HepG2 (cell line): ENCODE measurements at regions not wholly inside any gene's neighbourhood (a gene's known extent, or its start where the extent isn't known, plus 50 kb on each side); places are given as distances from the start of the nearest gene placed in this dataset.

Experiments used
- CBX1 ChIP-seq: IDR thresholded peaks from one replicate; pipeline ENCODE4 v1.6.1; 2016; ENCODE audit warnings: antibody characterized with exemption, low read depth
- CENPBD1 ChIP-seq: sonication (generic); formaldehyde crosslinking; IDR thresholded peaks from 2 replicates; pipeline ENCODE4 v1.8.0; 2022; ENCODE audit warnings: missing genetic modification reagents, low read depth, mild to moderate bottlenecking, borderline replicate concordance
- CREB1 ChIP-seq, 2 experiments: fragments of 450-650 bp in 1 of 2; IDR thresholded peaks; 2 replicates each; pipeline ENCODE4 v1.6.1; 2016 to 2017; ENCODE audit warnings: control low read depth in 1 of 2, mild to moderate bottlenecking in 1 of 2, missing compliant biosample characterization in 1 of 2, missing genetic modification characterization in 1 of 2
- EP300 ChIP-seq, 3 experiments: sonication (generic) in 1 of 3; formaldehyde crosslinking in 1 of 3; IDR thresholded peaks; 2 replicates each; pipeline versions ENCODE4 v1.5.1 to v1.6.1; 2011 to 2020; ENCODE audit warnings: low read depth in 2 of 3, low read length in 2 of 3, borderline replicate concordance in 1 of 3, improper control_type of control experiment in 1 of 3, mild to moderate bottlenecking in 1 of 3, missing genetic modification reagents in 1 of 3, moderate library complexity in 1 of 3
- ESRRA ChIP-seq: sonication (generic); formaldehyde crosslinking; IDR thresholded peaks from 2 replicates; pipeline ENCODE4 v1.5.1; 2020; ENCODE audit warnings: mild to moderate bottlenecking, low read depth, missing genetic modification reagents
- GATAD2A ChIP-seq: IDR thresholded peaks from 2 replicates; pipeline ENCODE4 v1.6.1; 2016
- HMG20A ChIP-seq: IDR thresholded peaks from 2 replicates; pipeline ENCODE4 v1.6.1; 2016; ENCODE audit warnings: borderline replicate concordance
- KDM5B ChIP-seq: sonication (generic); formaldehyde crosslinking; IDR thresholded peaks from 2 replicates; pipeline ENCODE4 v1.4.0; 2020; ENCODE audit warnings: missing genetic modification reagents, mild to moderate bottlenecking, borderline replicate concordance
- KDM6A ChIP-seq: IDR thresholded peaks from 2 replicates; pipeline ENCODE4 v1.6.1; 2016; ENCODE audit warnings: low read depth
- MZF1 ChIP-seq: sonication (generic); formaldehyde crosslinking; IDR thresholded peaks from 2 replicates; pipeline ENCODE4 v1.8.1; 2023; ENCODE audit warnings: mild to moderate bottlenecking, missing genetic modification reagents, borderline replicate concordance
- NCOA2 ChIP-seq: sonication (generic); formaldehyde crosslinking; IDR thresholded peaks from 2 replicates; pipeline ENCODE4 v1.8.0; 2022; ENCODE audit warnings: inconsistent platforms
- POGZ ChIP-seq: sonication (generic); formaldehyde crosslinking; IDR thresholded peaks from 2 replicates; pipeline ENCODE4 v1.4.0; 2020; ENCODE audit warnings: mild to moderate bottlenecking, missing genetic modification reagents
- RARA ChIP-seq: IDR thresholded peaks from 2 replicates; pipeline ENCODE4 v1.6.1; 2016; ENCODE audit warnings: missing genetic modification reagents, missing compliant biosample characterization
- RCOR2 ChIP-seq: IDR thresholded peaks from 2 replicates; pipeline ENCODE4 v1.6.1; 2016; ENCODE audit warnings: missing biosample characterization, missing genetic modification reagents
- REPIN1 ChIP-seq: sonication (generic); formaldehyde crosslinking; IDR thresholded peaks from 2 replicates; pipeline ENCODE4 v1.8.0; 2022; ENCODE audit warnings: missing genetic modification reagents, low read depth, mild to moderate bottlenecking, borderline replicate concordance
- SOX5 ChIP-seq: IDR thresholded peaks from 2 replicates; pipeline ENCODE4 v1.6.1; 2016; ENCODE audit warnings: borderline replicate concordance
- ZMYM4 ChIP-seq: sonication (generic); formaldehyde crosslinking; IDR thresholded peaks from 2 replicates; pipeline ENCODE4 v1.8.1; 2023; ENCODE audit warnings: mild to moderate bottlenecking, missing genetic modification reagents
- ZNF3 ChIP-seq: IDR thresholded peaks from 2 replicates; pipeline ENCODE4 v1.7.0; 2017; ENCODE audit warnings: inconsistent platforms
- ZSCAN25 ChIP-seq: sonication (generic); formaldehyde crosslinking; IDR thresholded peaks from 2 replicates; pipeline ENCODE4 v1.8.0; 2022; ENCODE audit warnings: mild to moderate bottlenecking, missing genetic modification reagents
- ZSCAN9 ChIP-seq: IDR thresholded peaks from 2 replicates; pipeline ENCODE4 v1.6.1; 2016; ENCODE audit warnings: borderline replicate concordance
- TF ChIP-seq, protein P1 (sequence below): sonication (generic); formaldehyde crosslinking; conservative IDR thresholded peaks from 2 replicates; pipeline ENCODE4 v1.4.0; 2020; ENCODE audit warnings: mild to moderate bottlenecking, missing genetic modification reagents, moderate library complexity
- TF ChIP-seq, protein P2 (sequence below): sonication (generic); formaldehyde crosslinking; IDR thresholded peaks from 2 replicates; pipeline ENCODE4 v1.5.0; 2020; ENCODE audit warnings: mild to moderate bottlenecking, missing genetic modification reagents

DNA sequence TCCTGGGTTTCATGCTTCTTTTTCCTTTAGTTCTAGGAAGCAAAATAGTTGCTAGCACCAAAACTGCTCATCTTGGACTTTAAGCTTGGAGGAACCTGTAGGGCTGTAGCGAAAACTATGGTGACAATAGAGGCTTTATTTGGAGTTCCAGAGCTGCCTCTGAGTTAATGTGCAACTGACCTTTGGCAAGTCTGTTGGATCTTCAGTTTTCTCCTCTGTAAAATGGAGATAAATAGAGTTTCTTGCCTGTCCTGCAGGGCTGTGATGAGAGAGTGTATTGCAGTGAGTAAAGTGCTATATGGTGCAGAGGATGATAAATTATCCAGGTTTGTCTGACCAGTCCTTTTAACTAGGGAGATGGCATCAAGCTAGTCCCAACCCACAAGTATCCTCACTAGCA lies 417.0 kb downstream of the MAN2A1 start (continued):
- peak; percentile 58; the same call in 1 of the 2 replicates for TF ChIP-seq SOX5 (CRISPR knock-in tag)
- TF ChIP-seq GATAD2A (CRISPR knock-in tag): peak; percentile 71
- peak; percentile 90 for TF ChIP-seq ESRRA (CRISPR knock-in tag)
- 0 out of 2 replicates have a peak, but pooled peaks have one; percentile 18 for TF ChIP-seq ZSCAN25 (CRISPR knock-in tag)
- 0 out of 2 replicates have a peak, but pooled peaks have one; percentile 48 for TF ChIP-seq ZNF3 (CRISPR knock-in tag)
- no peak for TF ChIP-seq MZF1 (CRISPR knock-in tag)
- TF ChIP-seq CENPBD1 (CRISPR knock-in tag): no peak
- TF ChIP-seq POGZ (CRISPR knock-in tag): peak; percentile 68
- TF ChIP-seq, protein P1, sequence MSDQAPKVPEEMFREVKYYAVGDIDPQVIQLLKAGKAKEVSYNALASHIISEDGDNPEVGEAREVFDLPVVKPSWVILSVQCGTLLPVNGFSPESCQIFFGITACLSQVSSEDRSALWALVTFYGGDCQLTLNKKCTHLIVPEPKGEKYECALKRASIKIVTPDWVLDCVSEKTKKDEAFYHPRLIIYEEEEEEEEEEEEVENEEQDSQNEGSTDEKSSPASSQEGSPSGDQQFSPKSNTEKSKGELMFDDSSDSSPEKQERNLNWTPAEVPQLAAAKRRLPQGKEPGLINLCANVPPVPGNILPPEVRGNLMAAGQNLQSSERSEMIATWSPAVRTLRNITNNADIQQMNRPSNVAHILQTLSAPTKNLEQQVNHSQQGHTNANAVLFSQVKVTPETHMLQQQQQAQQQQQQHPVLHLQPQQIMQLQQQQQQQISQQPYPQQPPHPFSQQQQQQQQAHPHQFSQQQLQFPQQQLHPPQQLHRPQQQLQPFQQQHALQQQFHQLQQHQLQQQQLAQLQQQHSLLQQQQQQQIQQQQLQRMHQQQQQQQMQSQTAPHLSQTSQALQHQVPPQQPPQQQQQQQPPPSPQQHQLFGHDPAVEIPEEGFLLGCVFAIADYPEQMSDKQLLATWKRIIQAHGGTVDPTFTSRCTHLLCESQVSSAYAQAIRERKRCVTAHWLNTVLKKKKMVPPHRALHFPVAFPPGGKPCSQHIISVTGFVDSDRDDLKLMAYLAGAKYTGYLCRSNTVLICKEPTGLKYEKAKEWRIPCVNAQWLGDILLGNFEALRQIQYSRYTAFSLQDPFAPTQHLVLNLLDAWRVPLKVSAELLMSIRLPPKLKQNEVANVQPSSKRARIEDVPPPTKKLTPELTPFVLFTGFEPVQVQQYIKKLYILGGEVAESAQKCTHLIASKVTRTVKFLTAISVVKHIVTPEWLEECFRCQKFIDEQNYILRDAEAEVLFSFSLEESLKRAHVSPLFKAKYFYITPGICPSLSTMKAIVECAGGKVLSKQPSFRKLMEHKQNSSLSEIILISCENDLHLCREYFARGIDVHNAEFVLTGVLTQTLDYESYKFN: peak; percentile 82
- TF ChIP-seq KDM5B (CRISPR knock-in tag): no peak
- TF ChIP-seq NCOA2 (CRISPR knock-in tag): peak; percentile 27
- peak; percentile 89 for TF ChIP-seq RCOR2 (CRISPR knock-in tag)
- TF ChIP-seq KDM6A (CRISPR knock-in tag): 0 out of 2 replicates have a peak, but pooled peaks have one; percentile 34
- peak; percentile 61; the same call in 1 of the 2 replicates for TF ChIP-seq HMG20A (CRISPR knock-in tag)
- no peak for TF ChIP-seq ZSCAN9
- 0 out of 2 replicates have a peak, but pooled peaks have one; percentile 6 for TF ChIP-seq RARA (CRISPR knock-in tag)
- no peak for TF ChIP-seq CBX1
- peak; percentile 71 for TF ChIP-seq ZMYM4
- TF ChIP-seq REPIN1: no peak
- TF ChIP-seq CREB1 (IDR thresholded peaks at IDR 0.05): no peak
- TF ChIP-seq CREB1 (CRISPR knock-in tag; IDR thresholded peaks at IDR 0.05): 0 out of 2 replicates have a peak, but pooled peaks have one; percentile 21
- TF ChIP-seq, protein P2, sequence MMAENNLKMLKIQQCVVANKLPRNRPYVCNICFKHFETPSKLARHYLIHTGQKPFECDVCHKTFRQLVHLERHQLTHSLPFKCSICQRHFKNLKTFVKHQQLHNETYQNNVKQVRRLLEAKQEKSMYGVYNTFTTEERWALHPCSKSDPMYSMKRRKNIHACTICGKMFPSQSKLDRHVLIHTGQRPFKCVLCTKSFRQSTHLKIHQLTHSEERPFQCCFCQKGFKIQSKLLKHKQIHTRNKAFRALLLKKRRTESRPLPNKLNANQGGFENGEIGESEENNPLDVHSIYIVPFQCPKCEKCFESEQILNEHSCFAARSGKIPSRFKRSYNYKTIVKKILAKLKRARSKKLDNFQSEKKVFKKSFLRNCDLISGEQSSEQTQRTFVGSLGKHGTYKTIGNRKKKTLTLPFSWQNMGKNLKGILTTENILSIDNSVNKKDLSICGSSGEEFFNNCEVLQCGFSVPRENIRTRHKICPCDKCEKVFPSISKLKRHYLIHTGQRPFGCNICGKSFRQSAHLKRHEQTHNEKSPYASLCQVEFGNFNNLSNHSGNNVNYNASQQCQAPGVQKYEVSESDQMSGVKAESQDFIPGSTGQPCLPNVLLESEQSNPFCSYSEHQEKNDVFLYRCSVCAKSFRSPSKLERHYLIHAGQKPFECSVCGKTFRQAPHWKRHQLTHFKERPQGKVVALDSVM: peak; percentile 15; the same call in 1 of the 2 replicates
- peak in 1 of 2 experiments; percentile 64; a peak in 2 of 4 replicates for TF ChIP-seq EP300 (IDR thresholded peaks at IDR 0.05; ENCODE audit: low read depth in 2 of 2, low read length in 2 of 2)
- TF ChIP-seq EP300 (CRISPR knock-in tag; IDR thresholded peaks at IDR 0.05; ENCODE audit: borderline replicate concordance): no peak
